HG03442 (cell line): ENCODE measurements at regions not wholly inside any gene's neighbourhood (a gene's known extent, or its start where the extent isn't known, plus 50 kb on each side); places are given as distances from the start of the nearest gene placed in this dataset.
"Not testable (repeated sequence)": the region's sequence is repeated elsewhere in the genome, so short reads cannot be mapped to it uniquely, and the experiment has no call there.

ENCODE experiments used
- ATAC-seq: cut with Tn5 transposase; IDR thresholded peaks from one replicate; pipeline ENCODE4 v1.9.1; 2021; ENCODE audit warnings: mild to moderate bottlenecking, moderate library complexity; ENCODE audit not compliant: unreplicated experiment

GRCh38 chr6:80942911-80943310 is 809.6 kb downstream of the TENT5A start:
- ATAC-seq = no peak

DNA sequence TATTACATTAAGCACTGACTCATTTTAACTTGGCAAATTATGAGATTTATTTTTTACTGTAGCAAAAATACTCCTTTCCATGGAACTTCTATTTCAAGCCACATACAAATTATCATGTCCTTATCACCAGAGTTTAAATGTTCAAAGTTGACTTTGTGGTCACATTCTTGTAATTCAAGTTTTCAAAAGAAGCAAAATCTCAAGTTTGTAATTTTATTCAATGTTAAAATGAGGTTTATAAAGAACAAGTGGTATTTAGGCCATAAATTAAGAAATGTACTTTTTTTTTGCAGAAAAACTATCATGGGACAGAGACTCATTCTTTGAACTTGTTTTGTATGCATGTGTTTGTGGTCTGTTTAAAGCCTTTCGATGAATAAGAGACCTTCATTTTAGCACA is 811.5 kb downstream of the TENT5A start:
- ATAC-seq = no peak

- ATAC-seq = no peak
Measured at GRCh38 chr6:80940571-80940970, 811.9 kb downstream of the TENT5A start.

- no peak for ATAC-seq
Measured at GRCh38 chr6:80939898-80940297, 812.6 kb downstream of the TENT5A start.

DNA sequence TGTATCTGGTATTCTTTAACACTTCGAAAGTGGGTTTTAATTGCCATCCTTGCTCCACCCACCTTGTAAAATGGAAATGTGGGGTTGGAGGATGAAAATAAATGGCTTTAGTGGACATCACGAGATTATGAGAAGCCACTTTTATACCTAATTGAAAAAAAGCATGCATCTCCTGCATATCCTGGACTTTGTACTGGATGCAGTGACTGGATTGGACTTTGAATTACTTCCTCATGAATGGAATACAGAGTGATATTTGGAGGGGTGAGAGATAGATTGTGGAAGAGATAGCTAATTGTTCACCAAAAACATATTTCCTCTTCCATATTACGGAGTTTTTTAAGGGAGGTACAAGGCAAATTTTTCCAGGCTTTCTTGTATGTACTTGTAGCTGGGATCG is 813.0 kb downstream of the TENT5A start:
- ATAC-seq = no peak

DNA sequence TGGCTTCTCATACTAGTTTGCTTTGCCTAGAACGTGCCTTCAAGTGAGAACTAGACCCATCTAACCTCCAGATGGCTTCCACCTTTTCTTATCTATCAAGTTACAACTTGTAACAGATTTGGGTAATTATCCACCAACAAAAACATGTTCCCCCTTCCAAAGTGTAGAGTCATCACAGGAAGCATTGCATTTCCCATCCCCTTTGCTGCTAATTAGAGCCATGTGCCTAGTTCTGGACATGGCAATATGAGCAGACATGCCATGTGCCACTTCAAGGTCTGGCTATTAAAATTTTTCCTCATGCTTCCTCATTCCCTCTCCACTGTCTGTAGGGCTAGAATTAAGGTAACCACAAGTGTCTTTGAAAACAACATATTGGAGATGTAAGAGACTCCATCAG is 814.4 kb downstream of the TENT5A start:
- ATAC-seq = no peak

GRCh38 chr6:80932359-80932758 is 820.1 kb downstream of the TENT5A start:
- ATAC-seq = no peak

DNA sequence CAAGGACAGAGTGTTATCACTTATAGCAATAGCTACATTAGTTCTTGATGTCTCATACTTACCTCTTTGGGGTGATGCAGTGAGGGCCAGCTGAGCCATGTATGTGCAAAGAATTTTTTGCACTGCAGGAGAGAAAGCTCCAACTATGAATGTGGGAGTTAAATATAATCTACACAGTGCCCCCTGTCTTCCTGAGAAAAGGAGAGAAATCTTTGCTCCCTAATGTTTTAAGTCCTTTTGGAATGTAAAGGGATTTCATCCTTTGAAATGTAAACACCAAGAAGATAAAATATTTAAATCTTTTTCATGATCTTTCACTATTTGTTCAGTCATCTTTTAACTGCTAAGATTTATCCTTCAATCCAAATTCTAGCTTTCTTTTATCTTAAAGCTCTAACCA is 822.1 kb downstream of the TENT5A start:
- no peak for ATAC-seq

DNA sequence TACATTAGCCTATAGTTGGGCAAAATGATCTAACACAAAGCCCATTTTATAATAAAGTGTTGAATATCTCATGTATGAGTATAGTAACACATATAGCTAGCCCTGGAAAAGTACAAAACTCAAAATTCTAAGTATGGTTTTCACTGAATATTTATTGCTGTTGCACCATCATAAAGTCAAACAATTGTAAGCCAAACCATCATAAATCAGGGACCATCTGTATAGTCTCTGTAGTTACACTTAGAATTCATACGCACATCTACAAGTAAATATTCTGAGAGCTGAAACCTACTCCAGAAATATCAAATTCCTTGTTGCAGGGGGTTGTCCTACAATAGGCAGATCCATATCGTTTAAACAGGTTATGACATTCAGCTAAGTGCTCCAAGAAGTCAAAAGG is 817.3 kb downstream of the BCKDHB start:
- ATAC-seq = no peak

DNA sequence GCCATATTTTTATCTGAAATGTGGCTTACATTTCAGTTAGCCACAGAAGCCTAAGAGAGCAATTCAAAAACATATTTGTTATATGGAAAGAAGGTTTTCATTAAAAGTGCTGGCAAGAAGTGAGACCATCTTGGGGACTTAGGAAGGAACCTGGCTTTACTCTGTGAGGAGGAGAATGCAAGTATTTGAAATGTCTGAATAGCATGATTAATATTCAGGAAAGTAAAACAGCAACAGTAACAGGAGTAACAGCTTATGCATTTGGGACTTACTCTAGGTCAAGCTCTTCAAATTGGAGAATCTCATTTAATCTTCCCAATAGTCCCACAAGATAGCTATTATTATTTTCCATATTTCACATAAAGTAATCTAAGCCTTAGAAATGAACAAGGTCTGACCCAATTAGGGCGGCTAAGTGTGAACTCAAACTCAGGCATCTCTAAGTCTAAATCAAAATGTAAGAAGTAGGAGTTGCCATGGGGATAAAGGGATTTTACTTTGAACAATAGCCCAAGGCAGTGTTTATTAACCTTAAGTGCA is 816.5 kb downstream of the BCKDHB start:
- no peak for ATAC-seq

GRCh38 chr6:80921861-80922460 is 815.5 kb downstream of the BCKDHB start:
- ATAC-seq = no peak

DNA sequence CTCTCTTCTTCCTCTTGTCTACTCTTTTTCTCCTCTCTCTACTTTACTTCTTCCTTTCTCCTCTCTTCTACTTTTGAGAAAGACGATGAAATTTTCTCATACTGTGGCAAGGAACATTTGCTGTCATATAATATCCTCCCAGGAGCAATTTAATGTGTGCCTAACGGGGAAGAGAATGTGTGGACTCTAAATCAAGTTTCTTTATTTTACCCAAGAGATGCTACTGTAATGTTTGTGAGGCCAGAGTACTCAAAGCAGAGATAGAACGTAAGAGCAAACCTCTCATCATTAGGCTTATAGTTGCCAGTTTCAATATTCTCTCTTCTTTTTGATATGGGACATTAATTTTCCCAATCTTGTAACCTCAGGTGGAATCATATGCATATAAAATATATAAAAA is 801.4 kb downstream of the BCKDHB start:
- ATAC-seq = no peak

GRCh38 chr6:80903711-80904110 is 797.2 kb downstream of the BCKDHB start:
- no peak for ATAC-seq

DNA sequence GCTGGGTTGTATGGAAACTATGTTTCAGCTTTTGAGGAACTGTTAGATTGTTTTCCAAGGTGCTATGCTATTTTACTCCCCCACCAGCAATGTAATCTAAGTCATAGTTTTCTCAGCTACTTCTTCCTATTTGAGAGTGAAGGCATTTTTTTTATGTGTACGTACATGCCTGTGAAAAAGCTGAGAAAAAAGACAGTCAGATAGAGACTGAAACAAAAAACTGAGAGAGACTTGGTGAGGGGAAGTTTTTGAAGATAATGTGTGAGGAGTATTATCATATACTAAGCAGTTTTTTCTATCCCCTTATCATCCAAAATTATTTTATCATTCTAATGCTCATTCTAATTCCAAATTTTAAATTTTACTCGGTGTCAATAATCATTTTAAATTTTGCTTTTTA is 780.0 kb downstream of the BCKDHB start:
- ATAC-seq = peak; percentile 85

DNA sequence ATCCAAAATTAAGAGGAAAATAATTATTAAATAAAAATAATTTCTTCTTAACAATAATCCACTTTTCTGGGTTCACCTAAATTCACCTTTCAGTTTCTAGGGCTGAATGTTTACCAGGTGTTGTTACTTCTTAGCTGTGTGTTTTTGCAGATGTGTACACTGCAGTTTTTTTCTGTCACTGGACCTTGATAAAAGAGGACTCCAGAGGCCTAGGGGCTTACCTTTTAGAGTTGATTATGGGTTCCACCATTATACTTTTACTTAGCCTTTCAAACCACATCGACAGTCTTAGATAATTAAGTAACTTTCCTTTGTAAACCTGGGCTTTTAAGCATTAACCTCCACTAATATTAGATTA is 766.5 kb downstream of the BCKDHB start:
- no peak for ATAC-seq

- no peak for ATAC-seq
Measured at GRCh38 chr6:80872199-80872950, 765.9 kb downstream of the BCKDHB start.

GRCh38 chr6:80862756-80863155 is 756.3 kb downstream of the BCKDHB start:
- ATAC-seq = no peak

- ATAC-seq = no peak
Measured at GRCh38 chr6:80860107-80860506, 753.6 kb downstream of the BCKDHB start.

DNA sequence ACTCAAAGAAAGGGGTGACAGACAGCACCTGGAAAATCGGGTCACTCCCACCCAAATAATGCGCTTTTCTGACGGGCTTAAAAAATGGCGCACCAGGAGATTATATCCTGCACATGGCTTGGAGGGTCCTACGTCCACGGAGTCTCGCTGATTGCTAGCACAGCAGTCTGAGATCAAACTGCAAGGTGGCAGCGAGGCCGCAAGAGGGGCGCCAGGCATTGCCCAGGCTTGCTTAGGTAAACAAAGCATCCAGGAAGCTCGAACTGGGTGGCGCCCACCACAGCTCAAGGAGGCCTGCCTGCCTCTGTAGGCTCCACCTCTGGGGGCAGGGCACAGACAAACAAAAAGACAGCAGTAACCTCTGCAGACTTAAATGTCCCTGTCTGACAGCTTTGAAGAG is 741.5 kb downstream of the BCKDHB start:
- ATAC-seq = not testable (repeated sequence)

DNA sequence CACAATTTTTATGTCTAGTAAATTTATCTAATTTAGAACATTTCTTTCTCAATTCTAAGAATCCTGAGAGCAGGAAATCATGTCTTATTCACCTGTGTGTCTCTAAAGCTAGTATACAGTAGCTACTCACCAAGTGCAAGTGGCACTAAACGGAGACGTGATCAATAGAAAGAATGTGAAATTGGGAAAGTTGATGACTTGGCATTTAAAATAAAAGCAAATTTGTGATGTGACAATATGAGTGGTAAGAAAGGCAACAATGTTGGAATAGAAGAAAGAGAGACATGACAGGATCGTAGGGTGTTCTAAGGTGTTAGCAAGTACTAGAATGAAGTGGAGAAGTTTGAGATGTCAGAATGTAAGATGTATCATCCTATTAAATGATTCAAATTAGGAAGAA is 725.9 kb downstream of the BCKDHB start:
- ATAC-seq = no peak

DNA sequence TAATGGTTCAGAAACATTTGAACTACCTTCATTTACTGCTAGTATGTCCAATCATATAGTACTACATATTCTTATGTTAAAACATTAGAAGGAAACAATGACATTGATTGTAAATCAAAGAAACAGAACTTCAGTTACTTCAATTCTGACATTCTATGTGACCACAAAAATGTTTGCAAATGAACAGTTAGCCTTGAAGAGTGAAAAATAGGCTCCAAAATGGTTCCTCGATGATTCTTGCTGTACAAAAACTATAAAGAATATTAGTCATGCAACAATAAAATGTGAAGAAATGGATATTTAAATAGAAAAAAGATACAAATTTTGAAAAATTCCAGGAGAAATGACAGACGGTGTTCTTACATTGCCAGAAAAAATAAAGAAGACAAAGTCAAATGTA is 686.9 kb downstream of the BCKDHB start:
- no peak for ATAC-seq

GRCh38 chr6:80792151-80792550 is 685.7 kb downstream of the BCKDHB start:
- ATAC-seq = no peak
